ENCODE measurements at regions not wholly inside any gene's neighbourhood (a gene's known extent, or its start where the extent isn't known, plus 50 kb on each side); places are given as distances from the start of the nearest gene placed in this dataset.

GRCh38 chr10:10385831-10386230 lies 631.8 kb upstream of the CELF2 start:
- H3K4me3 ChIP-seq (ENCODE audit: low read length) = no peak overlapping the region
- no peak for TF ChIP-seq ZNF274 (IDR thresholded peaks at IDR 0.05; ENCODE audit: low read depth, low read length)

DNA sequence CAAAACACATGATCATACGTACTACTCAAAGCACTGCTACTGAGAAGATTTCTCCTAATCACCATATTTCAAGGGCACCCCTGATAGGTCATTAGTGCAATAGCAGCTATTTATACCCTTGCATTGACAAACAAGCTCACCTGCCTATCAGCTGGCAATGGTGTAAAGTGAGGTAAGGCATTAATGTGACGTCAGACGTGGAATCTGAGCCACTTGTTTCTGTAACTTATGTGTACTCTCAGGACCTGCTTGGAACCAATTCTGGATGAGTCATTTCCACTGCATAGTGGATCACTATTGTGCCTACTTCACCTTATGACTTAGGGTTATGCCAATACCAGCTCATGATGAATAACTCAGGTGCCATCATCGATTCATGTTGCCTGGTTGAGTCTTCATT lies 628.5 kb upstream of the CELF2 start:
- H3K4me3 ChIP-seq (ENCODE audit: low read length) = no peak overlapping the region
- no peak for TF ChIP-seq ZNF274 (IDR thresholded peaks at IDR 0.05; ENCODE audit: low read depth, low read length)

GRCh38 chr10:10392511-10392910 lies 625.2 kb upstream of the CELF2 start:
- no peak for TF ChIP-seq ZNF274 (IDR thresholded peaks at IDR 0.05; ENCODE audit: low read depth, low read length)
- H3K4me3 ChIP-seq (ENCODE audit: low read length) = no peak overlapping the region

DNA sequence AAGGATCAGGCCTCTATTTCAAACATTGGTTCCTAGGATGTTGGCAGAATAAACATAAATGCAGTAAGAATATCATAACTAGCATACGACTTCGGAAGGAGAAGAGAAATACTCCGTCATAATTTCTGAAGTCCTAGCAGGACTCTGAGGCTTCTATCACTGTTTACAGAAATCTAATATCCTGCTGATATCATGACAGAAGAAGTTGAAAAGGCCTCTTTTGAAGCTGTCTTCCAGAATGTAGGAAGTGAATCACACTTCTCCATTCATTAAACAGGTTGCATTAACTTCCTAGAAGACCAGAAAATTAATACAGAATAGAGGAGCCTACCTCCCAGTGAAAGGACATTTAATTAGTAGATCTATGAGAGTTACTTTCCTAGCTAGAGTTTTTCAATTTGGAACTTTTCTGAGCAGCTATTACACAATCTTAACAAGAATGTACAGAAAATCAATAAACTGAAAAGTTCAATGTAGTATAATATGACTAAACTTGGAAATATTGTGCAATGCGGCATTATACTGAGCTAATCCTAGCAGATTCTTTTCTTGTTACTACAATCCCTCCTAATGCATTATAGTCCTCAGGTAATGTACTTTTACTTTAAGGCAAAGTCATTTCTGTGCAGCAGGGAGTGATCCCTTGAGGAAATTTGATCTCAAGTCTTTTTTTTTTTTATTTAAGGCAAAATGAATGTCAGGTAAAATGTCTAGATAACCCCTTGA lies 622.6 kb upstream of the CELF2 start:
- no peak for TF ChIP-seq ZNF274 (IDR thresholded peaks at IDR 0.05; ENCODE audit: low read depth, low read length)
- no peak overlapping the region for H3K4me3 ChIP-seq (ENCODE audit: low read length)

DNA sequence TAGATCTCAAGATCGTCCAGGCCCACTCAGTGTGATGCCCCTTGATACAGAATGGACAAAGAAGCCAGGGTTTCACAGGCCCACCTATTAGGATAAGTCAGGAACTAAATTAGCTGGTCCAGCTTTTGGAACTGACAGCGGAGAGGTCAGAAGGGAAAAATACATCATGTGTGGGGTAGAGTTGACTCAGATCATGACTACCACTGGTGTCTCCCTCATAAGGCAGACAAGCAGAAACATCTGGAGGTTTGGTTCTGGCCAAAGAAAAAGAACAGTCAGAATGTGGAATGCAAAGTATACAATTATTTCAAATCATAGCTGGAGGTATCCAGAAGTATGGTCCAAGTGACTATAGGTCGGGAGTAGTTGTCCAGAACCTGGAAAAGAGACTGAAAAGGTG lies 621.1 kb upstream of the CELF2 start:
- H3K4me3 ChIP-seq (ENCODE audit: low read length) = no peak overlapping the region
- TF ChIP-seq ZNF274 (IDR thresholded peaks at IDR 0.05; ENCODE audit: low read depth, low read length) = no peak

DNA sequence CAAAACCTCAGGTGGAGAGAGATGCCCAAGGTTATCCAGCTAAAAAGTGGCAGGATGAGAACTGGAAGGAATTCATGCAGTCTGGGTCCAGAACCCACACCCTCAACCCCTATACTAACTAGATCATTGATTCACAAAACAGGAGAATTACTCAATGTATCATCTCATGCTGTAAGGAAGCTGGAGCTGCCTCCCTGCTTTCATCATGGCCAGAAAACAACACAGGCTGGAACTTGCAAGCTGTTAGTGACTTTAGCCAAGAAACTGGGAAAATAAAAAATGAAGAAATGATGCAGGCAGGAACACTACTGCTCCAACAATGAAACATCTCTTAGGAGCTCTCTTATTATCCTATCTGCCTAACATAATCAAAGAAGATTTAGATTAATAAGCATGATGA lies 619.8 kb upstream of the CELF2 start:
- TF ChIP-seq ZNF274 (IDR thresholded peaks at IDR 0.05; ENCODE audit: low read depth, low read length) = no peak

DNA sequence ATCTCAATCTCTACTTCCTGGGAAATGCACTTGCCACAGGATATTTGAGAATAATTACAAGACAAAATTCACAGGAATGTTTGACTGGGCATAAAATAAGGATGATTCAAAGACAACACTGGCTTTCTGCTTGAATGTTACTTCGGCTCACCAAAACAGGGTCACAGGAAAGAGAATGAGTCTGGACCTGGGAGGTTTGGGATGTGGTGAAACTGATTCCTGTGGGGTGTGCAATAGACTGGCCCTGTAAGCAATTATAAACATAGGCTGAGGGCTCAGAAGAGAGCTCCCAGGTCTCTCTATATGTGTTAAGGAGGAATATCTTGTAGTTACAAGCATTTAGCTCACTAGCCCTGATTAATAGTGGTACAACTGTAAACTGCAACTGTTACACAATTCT lies 613.9 kb upstream of the CELF2 start:
- no peak overlapping the region for H3K4me3 ChIP-seq (ENCODE audit: low read length)
- no peak for TF ChIP-seq ZNF274 (IDR thresholded peaks at IDR 0.05; ENCODE audit: low read depth, low read length)

More for the DNA sequence above, 619.8 kb upstream of the CELF2 start:
- no peak overlapping the region for H3K4me3 ChIP-seq (ENCODE audit: low read length)

- no peak overlapping the region for H3K4me3 ChIP-seq (ENCODE audit: low read length)
- no peak for TF ChIP-seq ZNF274 (IDR thresholded peaks at IDR 0.05; ENCODE audit: low read depth, low read length)
Observed at GRCh38 chr10:10417671-10418070, 600.0 kb upstream of the CELF2 start.

- TF ChIP-seq ZNF274 (IDR thresholded peaks at IDR 0.05; ENCODE audit: low read depth, low read length) = no peak
Observed at GRCh38 chr10:10418387-10418786, 599.3 kb upstream of the CELF2 start.

DNA sequence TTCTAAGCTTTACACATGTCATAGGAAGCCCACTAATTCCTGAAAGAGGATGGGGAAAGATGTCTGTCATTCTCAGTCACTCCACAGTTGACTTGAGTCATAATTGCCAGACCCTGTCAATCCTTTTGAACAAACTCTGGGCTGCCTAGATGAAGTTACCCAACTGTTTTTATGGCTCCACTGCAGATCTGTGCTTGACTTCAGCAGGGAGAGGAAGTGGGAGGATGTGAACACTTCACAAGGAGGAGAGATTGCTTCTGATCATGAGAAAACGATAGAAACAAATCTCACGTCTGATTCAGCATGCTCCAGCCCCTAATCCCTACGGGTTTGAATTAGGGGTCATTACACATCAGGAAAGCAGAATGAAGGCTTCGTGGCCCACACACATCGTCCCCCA lies 596.6 kb upstream of the CELF2 start:
- no peak overlapping the region for H3K4me3 ChIP-seq (ENCODE audit: low read length)
- no peak for TF ChIP-seq ZNF274 (IDR thresholded peaks at IDR 0.05; ENCODE audit: low read depth, low read length)

More at GRCh38 chr10:10418387-10418786, 599.3 kb upstream of the CELF2 start:
- no peak overlapping the region for H3K4me3 ChIP-seq (ENCODE audit: low read length)

DNA sequence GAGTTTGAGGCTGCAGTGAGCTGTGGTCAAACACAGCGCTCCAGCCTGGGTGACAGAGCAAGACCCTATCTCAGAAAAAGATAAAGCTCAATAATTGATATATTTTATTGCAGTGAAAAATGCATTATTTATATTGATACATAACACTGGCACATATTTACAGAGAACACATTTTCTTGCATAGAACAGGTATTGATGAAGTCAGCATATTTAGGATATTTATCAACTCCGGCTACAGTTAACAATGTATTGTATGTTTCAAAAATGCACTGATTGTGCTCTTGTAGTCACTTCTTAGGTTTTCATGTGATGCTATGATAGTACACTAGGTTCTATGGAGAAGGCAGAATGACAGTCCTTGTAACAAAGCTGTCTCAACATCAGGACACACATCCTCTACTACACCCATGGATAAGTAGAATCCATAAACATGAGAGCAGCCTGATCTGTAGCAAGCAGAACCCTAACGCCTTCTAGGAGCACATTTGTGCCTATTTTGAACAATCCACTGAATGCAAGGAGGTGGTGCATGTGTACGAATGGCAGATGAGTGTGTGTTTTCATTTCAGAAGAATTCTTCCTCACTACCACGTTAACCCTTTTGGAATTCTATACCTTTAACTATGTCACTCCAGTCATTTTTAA lies 586.1 kb upstream of the CELF2 start:
- TF ChIP-seq ZNF274 (IDR thresholded peaks at IDR 0.05; ENCODE audit: low read depth, low read length) = no peak
- H3K4me3 ChIP-seq (ENCODE audit: low read length) = no peak overlapping the region

- H3K4me3 ChIP-seq (ENCODE audit: low read length) = no peak overlapping the region
- TF ChIP-seq ZNF274 (IDR thresholded peaks at IDR 0.05; ENCODE audit: low read depth, low read length) = no peak
Observed at GRCh38 chr10:10432296-10433035, 585.2 kb upstream of the CELF2 start.

GRCh38 chr10:10434312-10434711 lies 583.4 kb upstream of the CELF2 start:
- no peak overlapping the region for H3K4me3 ChIP-seq (ENCODE audit: low read length)
- TF ChIP-seq ZNF274 (IDR thresholded peaks at IDR 0.05; ENCODE audit: low read depth, low read length) = no peak

- TF ChIP-seq ZNF274 (IDR thresholded peaks at IDR 0.05; ENCODE audit: low read depth, low read length) = no peak
Observed at GRCh38 chr10:10437886-10438285, 579.8 kb upstream of the CELF2 start.

More at GRCh38 chr10:10437886-10438285, 579.8 kb upstream of the CELF2 start:
- H3K4me3 ChIP-seq (ENCODE audit: low read length) = no peak overlapping the region

Measured in GM08714 (cell line).